ENCODE measurements at regions not wholly inside any gene's neighbourhood (a gene's known extent, or its start where the extent isn't known, plus 50 kb on each side); places are given as distances from the start of the nearest gene placed in this dataset.
A peak's percentile ranks its signal among the peaks of the same experiment; 100 is the strongest.

GRCh38 chr18:28406533-28406932 lies 229.6 kb upstream of the CDH2 start:
- DNase-seq (ENCODE audit: low spot score), result no peak

DNA sequence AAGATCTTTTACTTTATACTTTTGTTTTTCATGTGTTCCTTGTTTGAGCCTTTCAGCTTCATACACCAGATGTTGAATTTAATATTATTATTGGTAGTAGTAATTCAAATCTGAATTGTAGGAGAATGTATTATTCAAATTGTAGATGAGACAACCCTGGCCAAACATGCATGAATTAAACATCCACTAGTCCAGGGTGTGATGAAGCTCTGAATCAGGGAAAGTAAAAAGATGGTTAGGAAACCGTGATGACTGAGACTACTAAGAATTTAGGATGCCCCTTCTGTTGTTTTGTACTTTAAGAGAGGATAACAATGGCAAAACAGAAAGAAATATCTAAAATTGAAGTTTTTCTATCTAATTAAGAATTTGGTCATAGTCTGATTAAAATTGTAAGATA lies 227.8 kb upstream of the CDH2 start:
- peak; percentile 12 for DNase-seq (ENCODE audit: low spot score)

DNA sequence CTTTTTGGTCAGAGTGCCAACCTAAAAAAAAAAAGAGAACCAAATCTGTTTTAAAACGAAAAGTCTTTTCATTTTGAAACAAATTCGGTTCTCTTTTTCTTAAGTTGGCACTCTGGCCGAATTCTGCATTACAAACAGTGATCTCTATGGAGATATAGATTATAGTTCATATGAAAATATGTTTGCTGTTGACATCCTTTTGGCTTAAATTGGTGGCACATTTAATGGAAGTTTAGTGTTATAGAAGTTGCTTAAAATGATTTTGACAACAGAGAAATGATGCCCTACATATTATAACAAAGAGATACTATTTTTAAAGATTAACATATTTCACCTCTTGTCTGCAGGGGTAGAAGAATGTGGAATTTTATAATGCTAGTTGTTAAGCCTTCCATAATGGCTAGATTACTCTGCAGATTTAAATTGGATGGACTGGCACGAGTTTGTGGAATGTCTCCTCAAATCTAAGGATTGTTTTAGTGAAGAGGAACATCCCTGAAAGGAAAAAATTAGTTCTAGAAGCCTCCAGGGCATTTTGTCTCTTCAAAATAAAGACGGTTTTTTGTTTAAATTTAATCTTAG lies 222.9 kb upstream of the CDH2 start:
- DNase-seq (ENCODE audit: low spot score), result no peak

GRCh38 chr18:28398471-28398870 lies 221.5 kb upstream of the CDH2 start:
- no peak for DNase-seq (ENCODE audit: low spot score)

DNA sequence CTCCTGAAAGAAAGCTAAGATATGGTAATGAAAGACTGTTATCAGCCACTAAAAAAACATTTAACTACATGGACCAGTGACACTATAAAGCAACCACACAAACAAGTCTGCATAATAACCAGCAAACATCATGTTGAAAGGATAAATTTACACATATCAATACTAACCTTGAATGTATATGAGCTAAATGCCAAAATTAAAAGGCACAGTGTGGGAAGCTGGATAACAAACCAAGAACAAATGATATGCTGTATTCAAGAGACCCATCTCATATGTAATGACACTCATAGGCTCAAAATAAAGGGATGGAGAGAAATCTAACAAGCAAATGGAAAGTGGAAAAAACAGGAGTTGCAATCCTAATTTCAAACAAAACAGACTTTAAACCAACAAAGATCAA lies 213.1 kb upstream of the CDH2 start:
- DNase-seq (ENCODE audit: low spot score), result no peak

GRCh38 chr18:28382215-28382879 lies 205.4 kb upstream of the CDH2 start:
- no peak for DNase-seq (ENCODE audit: low spot score)

DNA sequence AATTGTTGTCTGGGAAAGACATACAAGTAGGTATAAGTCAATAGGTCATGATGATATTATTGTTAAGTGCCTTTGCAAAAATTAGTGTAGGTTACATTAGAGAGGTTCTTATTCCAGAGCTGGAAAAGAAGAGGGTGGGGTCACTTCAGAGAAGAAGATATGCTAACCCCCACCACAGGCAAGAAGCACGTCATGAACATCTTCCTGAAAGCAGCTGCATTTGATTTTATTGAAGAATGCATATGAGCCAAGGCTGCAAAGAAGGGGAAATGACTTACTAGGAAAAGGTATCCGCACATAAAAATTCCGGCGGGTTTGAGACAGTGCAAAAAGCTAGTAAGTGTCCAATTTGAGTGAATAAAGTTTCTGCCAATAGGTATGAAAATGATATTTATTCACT lies 195.3 kb upstream of the CDH2 start:
- peak; percentile 13 for DNase-seq (ENCODE audit: low spot score)

DNA sequence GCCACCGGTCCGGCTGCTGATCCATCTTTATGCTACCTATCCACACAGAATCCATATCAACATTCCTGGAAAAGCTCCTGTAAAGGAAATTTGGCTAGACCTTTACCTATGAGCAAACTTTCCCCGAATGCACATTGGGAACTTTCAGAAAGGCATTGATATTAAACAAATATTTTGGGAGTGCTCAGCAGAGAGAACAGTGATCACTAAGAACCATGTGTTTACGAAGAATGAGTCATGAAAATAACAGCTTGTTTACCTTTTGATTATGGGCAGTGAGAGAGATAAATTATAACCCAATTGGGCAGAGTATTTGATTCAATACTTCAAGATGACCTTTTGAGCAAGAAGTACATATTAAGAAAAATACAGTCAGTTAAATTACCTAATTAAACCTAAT lies 189.7 kb upstream of the CDH2 start:
- DNase-seq (ENCODE audit: low spot score), result no peak

DNA sequence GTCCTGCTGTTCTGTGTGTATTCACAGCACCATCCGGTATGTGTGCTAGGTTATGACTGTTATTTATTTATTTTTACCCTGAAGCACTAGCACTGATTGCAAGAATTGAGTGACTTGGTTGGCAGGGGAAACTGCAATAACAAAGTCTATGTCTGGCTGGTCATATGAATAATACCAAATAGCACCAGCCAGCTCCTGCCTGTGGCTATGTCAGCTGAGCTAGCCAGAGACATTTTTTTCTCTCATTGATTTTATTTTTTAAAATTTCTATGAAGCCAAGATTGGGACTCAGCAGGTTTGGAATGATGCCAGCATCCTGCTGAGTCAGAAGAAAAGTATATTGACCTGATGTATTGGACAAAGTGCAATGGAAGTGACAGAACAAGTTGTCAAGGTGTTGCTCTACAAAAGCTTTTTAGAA lies 188.5 kb upstream of the CDH2 start:
- no peak for DNase-seq (ENCODE audit: low spot score)

DNA sequence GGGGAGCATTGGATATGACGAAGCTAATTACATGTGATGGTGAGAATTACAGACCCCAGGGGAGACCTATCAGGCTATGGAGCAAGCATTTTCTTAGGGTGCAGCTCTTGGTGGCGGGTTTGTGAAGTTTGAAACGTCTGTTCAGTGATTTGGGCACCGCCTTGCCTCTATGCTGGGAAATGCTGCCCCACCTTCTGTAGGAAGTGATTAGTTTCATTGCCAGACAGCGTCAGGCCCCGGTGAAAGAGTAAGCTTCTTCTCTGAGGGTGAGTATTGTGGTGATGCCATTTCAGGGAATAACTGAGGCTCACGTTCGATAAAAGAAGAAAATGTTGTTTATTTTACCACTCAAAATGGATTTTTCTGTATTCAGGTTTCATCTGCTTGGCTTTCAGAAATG lies 186.2 kb upstream of the CDH2 start:
- DNase-seq (ENCODE audit: low spot score), result no peak

GRCh38 chr18:28359176-28359575 lies 182.2 kb upstream of the CDH2 start:
- no peak for DNase-seq (ENCODE audit: low spot score)

GRCh38 chr18:28357766-28358401 lies 181.0 kb upstream of the CDH2 start:
- no peak for DNase-seq (ENCODE audit: low spot score)

- DNase-seq (ENCODE audit: low spot score), result no peak
Measured at GRCh38 chr18:28350821-28351220, 173.9 kb upstream of the CDH2 start.

GRCh38 chr18:28342231-28342630 lies 165.3 kb upstream of the CDH2 start:
- no peak for DNase-seq (ENCODE audit: low spot score)

- DNase-seq (ENCODE audit: low spot score), result no peak
Measured at GRCh38 chr18:28338316-28338715, 161.4 kb upstream of the CDH2 start.

- no peak for DNase-seq (ENCODE audit: low spot score)
Measured at GRCh38 chr18:28334516-28334915, 157.6 kb upstream of the CDH2 start.

DNA sequence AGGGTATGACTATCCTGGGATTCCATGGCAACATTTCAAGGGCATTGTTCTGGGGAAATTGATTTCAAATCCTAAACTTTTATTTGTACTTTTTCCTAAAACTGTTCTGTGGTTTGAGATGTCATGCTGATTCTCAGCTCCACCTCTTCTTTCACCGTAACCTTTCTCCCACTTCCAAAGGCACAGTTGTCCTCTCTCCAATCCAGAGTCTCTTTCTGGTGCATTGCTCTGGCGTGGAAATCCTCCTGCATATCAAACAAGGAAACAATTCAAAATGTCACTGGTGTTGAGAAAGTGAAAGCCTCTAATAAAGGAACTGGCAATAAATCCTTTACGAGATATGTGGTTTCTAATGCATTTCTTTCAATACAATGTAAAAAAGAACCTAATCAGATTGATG lies 155.1 kb upstream of the CDH2 start:
- no peak for DNase-seq (ENCODE audit: low spot score)

DNA sequence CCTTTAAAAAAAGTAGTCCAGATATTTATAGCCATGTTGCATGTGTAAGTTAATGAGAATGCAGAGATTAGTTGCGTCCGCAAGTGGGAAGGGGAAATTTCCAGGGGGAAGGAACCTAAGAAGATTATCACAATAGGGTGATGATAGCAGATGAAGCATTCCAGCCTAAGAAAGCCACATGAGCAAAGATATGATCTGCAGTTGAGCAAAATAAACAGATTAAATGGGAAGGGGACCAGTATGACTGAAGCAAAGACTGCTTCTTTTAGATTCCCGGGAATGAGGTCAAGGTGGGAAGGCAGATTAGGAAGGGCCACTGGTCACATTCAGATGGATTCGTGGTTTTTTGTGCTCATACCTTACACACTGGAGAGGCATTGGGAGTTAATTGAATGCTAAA lies 154.6 kb upstream of the CDH2 start:
- no peak for DNase-seq (ENCODE audit: low spot score)

GRCh38 chr18:28313602-28314001 lies 136.7 kb upstream of the CDH2 start:
- DNase-seq (ENCODE audit: low spot score), result no peak

DNA sequence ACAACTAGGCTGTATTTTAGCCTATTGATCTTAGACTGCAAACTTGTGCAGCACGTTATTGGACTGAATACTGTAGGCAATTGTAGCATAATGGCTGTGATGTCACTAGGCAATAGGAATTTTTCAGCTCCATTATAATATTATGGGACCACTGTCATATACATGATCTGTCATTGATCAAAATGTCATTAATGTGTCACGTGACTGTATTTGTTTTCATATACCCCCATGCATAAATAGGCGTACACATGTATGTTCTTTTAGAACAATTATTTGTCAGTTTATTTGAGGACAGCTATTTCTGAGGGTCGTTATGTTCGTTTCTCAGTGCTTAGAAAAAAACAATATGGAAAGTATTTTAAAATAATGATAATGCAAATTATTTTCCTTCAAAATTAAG lies 111.9 kb upstream of the CDH2 start:
- no peak for DNase-seq (ENCODE audit: low spot score)

DNA sequence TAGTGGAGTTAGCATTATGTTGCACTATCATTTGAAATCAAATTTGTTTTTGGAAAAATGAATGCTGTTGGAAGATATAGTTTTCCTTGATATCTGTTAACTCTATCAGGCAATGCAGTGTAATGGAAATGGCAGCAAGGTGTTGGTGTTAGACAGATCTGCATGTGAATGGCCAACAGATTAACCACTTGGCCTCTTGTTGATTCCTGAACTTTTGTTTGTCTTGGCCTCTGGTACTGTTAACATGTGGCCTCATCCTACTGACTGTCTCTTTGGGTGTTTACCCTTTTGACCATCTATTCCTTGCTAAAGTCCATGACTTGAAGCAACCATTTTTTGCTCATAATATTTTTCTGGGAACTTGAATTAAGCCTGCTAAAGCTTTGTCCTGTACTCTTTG lies 110.2 kb upstream of the CDH2 start:
- no peak for DNase-seq (ENCODE audit: low spot score)

GRCh38 chr18:28284132-28284531 lies 107.2 kb upstream of the CDH2 start:
- DNase-seq (ENCODE audit: low spot score), result no peak

DNA sequence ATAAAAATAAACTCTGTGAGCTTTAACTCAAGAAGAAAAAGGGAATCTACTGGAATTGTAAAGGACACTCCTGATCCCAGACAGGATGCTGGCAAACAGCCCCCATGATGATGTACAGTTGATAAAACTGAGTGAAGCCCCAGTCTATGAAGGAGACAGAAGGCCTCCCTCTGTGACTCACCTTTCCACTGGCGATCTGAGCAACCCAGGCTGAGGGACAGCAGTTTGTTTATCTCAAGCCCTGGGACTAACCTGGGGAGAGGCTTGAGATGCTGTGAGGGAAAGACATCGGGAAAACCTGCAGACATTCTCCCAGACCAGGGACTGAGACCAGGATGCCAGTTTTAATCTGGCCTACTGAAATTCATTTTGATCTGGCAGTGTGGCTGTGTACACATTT lies 104.5 kb upstream of the CDH2 start:
- DNase-seq (ENCODE audit: low spot score), result no peak

- no peak for DNase-seq (ENCODE audit: low spot score)
Measured at GRCh38 chr18:28269750-28270149, 92.8 kb upstream of the CDH2 start.

All from AG20443 (cell line).